ENCODE measurements at regions not wholly inside any gene's neighbourhood (a gene's known extent, or its start where the extent isn't known, plus 50 kb on each side); places are given as distances from the start of the nearest gene placed in this dataset.

GRCh38 chr12:77122661-77123060 lies 57.3 kb upstream of the E2F7 start:
- Histone ChIP-seq H2AFZ (ENCODE audit: low read depth, low read length) (peak overlapping the region; percentile 7), H3K4me3 (replicated peaks in 1 of 3; ENCODE audit: insufficient read depth in 1 of 3, low read depth in 1 of 3, low read length in 3 of 3) (no peak overlapping the region), H4K20me1 (replicated peaks; ENCODE audit: control insufficient read depth, extremely low read depth, insufficient read depth, low read length) (no peaks in the 10 kb centered on the region), H3K27ac (ENCODE audit: insufficient read depth, low read depth, low read length) (peak overlapping the region; percentile 96), H3K4me1 (ENCODE audit: control insufficient read depth, extremely low read depth, insufficient read depth, low read length) (peaks cover 41% of the 10 kb centered on the region), H3K27me3 (ENCODE audit: control insufficient read depth in 2 of 2, insufficient read depth in 2 of 2, low read length in 2 of 2) (no peaks in the 10 kb centered on the region), H3K9ac (replicated peaks; ENCODE audit: extremely low read depth, insufficient read depth, low read length) (peak overlapping the region; percentile 45), H3K9me3 (replicated peaks; ENCODE audit: control insufficient read depth, insufficient read depth, low read length) (no peaks in the 10 kb centered on the region), H3K9me1 (replicated peaks; ENCODE audit: control insufficient read depth, extremely low read depth, insufficient read depth, low read length) (no peaks in the 10 kb centered on the region), H3K36me3 (ENCODE audit: control insufficient read depth in 2 of 2, extremely low read depth in 1 of 2, insufficient read depth in 2 of 2, low read length in 2 of 2) (no peaks in the 10 kb centered on the region), H3K4me2 (ENCODE audit: insufficient read depth, low read length) (no peak overlapping the region), H3K79me2 (ENCODE audit: control insufficient read depth, insufficient read depth, low read length) (no peaks in the 10 kb centered on the region)
- FAIRE-seq, result no peak
- POLR2A ChIA-PET, result no interaction called here
- TSS peak; percentile 62 for BruUV-seq (replicated peaks)
- TF ChIP-seq GATA2 (IDR thresholded peaks at IDR 0.05; ENCODE audit: insufficient read depth, insufficient read length, low read depth, low read length) (no peak), FOS (IDR thresholded peaks at IDR 0.05; ENCODE audit: borderline replicate concordance, insufficient read depth, low read length) (no peak), JUN (IDR thresholded peaks at IDR 0.05; ENCODE audit: borderline replicate concordance, insufficient read depth, insufficient read length, low read depth) (no peak)
- intact Hi-C loops (cut with micrococcal nuclease), result loop anchor here (1.0 to 5.0 kb wide), 2 partner anchors 11 to 725 kb away; no protein-coding TSS in a partner anchor
- DNase-seq (ENCODE audit: low read depth, low spot score), result no peak
- dilution Hi-C loops (cut with MboI; ENCODE audit: extremely low pct_ligation_motif_present, low sequenced_read_pairs), result no loop called here
- CTCF ChIA-PET, result no interaction called here

- DNase-seq (ENCODE audit: low read depth, low spot score), result peak; percentile 88
- no TSS peak for BruUV-seq (replicated peaks)
- no peaks in the 10 kb centered on the region for H3K27me3 ChIP-seq (ENCODE audit: control insufficient read depth in 2 of 2, insufficient read depth in 2 of 2, low read length in 2 of 2)
- H3K27ac ChIP-seq (ENCODE audit: insufficient read depth, low read depth, low read length), result peak overlapping the region; percentile 96
- peak overlapping the region; percentile 7 for H2AFZ ChIP-seq (ENCODE audit: low read depth, low read length)
- FAIRE-seq, result peak; percentile 90
- no peaks in the 10 kb centered on the region for H3K79me2 ChIP-seq (ENCODE audit: control insufficient read depth, insufficient read depth, low read length)
- TF ChIP-seq CTCF (IDR thresholded peaks at IDR 0.05; ENCODE audit: extremely low read depth in 1 of 2, insufficient read depth in 1 of 2, low read depth in 1 of 2, low read length in 2 of 2) (no peak), POLR2AphosphoS5 (IDR thresholded peaks at IDR 0.05; ENCODE audit: insufficient read depth, low read depth, low read length) (peak; percentile 67), GATA2 (IDR thresholded peaks at IDR 0.05; ENCODE audit: insufficient read depth, insufficient read length, low read depth, low read length) (peak; percentile 43), JUN (IDR thresholded peaks at IDR 0.05; ENCODE audit: borderline replicate concordance, insufficient read depth, insufficient read length, low read depth) (peak; percentile 79), FOS (IDR thresholded peaks at IDR 0.05; ENCODE audit: borderline replicate concordance, insufficient read depth, low read length) (peak; percentile 93)
- ChIA-PET CTCF (no interaction called here), POLR2A (no interaction called here)
- intact Hi-C loops (cut with micrococcal nuclease), result loop anchor here (1.0 to 5.0 kb wide), 2 partner anchors 11 to 725 kb away; no protein-coding TSS in a partner anchor
- H3K4me2 ChIP-seq (ENCODE audit: insufficient read depth, low read length), result peak overlapping the region; percentile 60
- H3K4me3 ChIP-seq (replicated peaks in 1 of 3; ENCODE audit: insufficient read depth in 1 of 3, low read depth in 1 of 3, low read length in 3 of 3), result no peak overlapping the region
- H3K9me3 ChIP-seq (replicated peaks; ENCODE audit: control insufficient read depth, insufficient read depth, low read length), result no peaks in the 10 kb centered on the region
- peaks cover 42% of the 10 kb centered on the region for H3K4me1 ChIP-seq (ENCODE audit: control insufficient read depth, extremely low read depth, insufficient read depth, low read length)
- no peaks in the 10 kb centered on the region for H4K20me1 ChIP-seq (replicated peaks; ENCODE audit: control insufficient read depth, extremely low read depth, insufficient read depth, low read length)
- peak overlapping the region; percentile 84 for H3K9ac ChIP-seq (replicated peaks; ENCODE audit: extremely low read depth, insufficient read depth, low read length)
- dilution Hi-C loops (cut with MboI; ENCODE audit: extremely low pct_ligation_motif_present, low sequenced_read_pairs), result no loop called here
- H3K36me3 ChIP-seq (ENCODE audit: control insufficient read depth in 2 of 2, extremely low read depth in 1 of 2, insufficient read depth in 2 of 2, low read length in 2 of 2), result no peaks in the 10 kb centered on the region
- no peaks in the 10 kb centered on the region for H3K9me1 ChIP-seq (replicated peaks; ENCODE audit: control insufficient read depth, extremely low read depth, insufficient read depth, low read length)
Observed at GRCh38 chr12:77122236-77122635, 56.9 kb upstream of the E2F7 start.

Measured in endothelial cell of umbilical vein (primary cell).